Glutamatergic neuron (in vitro differentiated cells): ENCODE measurements at regions not wholly inside any gene's neighbourhood (a gene's known extent, or its start where the extent isn't known, plus 50 kb on each side); places are given as distances from the start of the nearest gene placed in this dataset.
"Not testable (repeated sequence)": the region's sequence is repeated elsewhere in the genome, so short reads cannot be mapped to it uniquely, and the experiment has no call there.

Experiments used
- DNase-seq: peaks from one replicate; pipeline ENCODE4 v3.0.0; 2022
- H3K27ac Mint-ChIP-seq: one replicate; pipeline ENCODE4 v1.8.0; 2020; ENCODE audit warnings: mild to moderate bottlenecking, mixed read lengths, inconsistent platforms; ENCODE audit not compliant: unreplicated experiment
- H3K27me3 Mint-ChIP-seq: one replicate; pipeline ENCODE4 v1.8.0; 2020; ENCODE audit warnings: mild to moderate bottlenecking, moderate library complexity, mixed read lengths, inconsistent platforms; ENCODE audit not compliant: unreplicated experiment
- H3K36me3 Mint-ChIP-seq: one replicate; pipeline ENCODE4 v1.8.0; 2020; ENCODE audit warnings: mild to moderate bottlenecking, mixed read lengths, inconsistent platforms; ENCODE audit not compliant: unreplicated experiment
- H3K4me1 Mint-ChIP-seq: one replicate; pipeline ENCODE4 v1.8.0; 2020; ENCODE audit warnings: mild to moderate bottlenecking, low read depth, mixed read lengths, inconsistent platforms; ENCODE audit not compliant: unreplicated experiment
- H3K4me3 Mint-ChIP-seq: one replicate; pipeline ENCODE4 v1.8.0; 2020; ENCODE audit warnings: mild to moderate bottlenecking, mixed read lengths, inconsistent platforms; ENCODE audit not compliant: unreplicated experiment
- H3K9me3 Mint-ChIP-seq: one replicate; pipeline ENCODE4 v1.8.0; 2020; ENCODE audit warnings: mild to moderate bottlenecking, moderate library complexity, mixed read lengths, inconsistent platforms; ENCODE audit not compliant: unreplicated experiment
- TF ChIP-seq, protein P1 (sequence below): fragments of 200-600 bp; sonication (generic); IDR thresholded peaks from one replicate; pipeline ENCODE4 v1.5.0; 2021; ENCODE audit not compliant: partially characterized antibody, unreplicated experiment

DNA sequence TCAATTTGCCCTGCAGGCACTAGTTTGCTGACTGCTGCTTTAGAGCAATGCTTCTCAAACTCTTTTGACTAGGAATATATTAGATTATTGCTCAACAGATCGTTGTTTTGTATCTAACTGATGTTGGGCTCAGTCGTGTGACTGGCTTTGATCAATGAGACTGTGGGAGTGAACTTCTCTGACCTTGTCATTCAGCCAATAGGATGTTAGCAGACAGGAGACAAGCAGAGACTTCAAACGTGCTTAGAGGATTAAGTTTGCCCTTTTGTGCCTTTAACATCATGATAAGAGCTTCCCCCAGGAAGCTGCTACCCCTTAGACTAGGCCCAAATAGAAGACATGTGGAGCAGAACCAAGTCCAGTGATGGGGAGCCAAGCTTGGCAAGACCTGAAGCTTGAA lies 76.7 kb upstream of the ELK3 start:
- no peak for DNase-seq
- Mint-ChIP-seq H3K9me3 (no peaks in the 10 kb centered on the region), H3K27ac (no peak overlapping the region), H3K4me1 (peaks cover 4% of the 10 kb centered on the region), H3K4me3 (no peak overlapping the region), H3K27me3 (no peaks in the 10 kb centered on the region), H3K36me3 (no peaks in the 10 kb centered on the region)
- TF ChIP-seq, protein P1, sequence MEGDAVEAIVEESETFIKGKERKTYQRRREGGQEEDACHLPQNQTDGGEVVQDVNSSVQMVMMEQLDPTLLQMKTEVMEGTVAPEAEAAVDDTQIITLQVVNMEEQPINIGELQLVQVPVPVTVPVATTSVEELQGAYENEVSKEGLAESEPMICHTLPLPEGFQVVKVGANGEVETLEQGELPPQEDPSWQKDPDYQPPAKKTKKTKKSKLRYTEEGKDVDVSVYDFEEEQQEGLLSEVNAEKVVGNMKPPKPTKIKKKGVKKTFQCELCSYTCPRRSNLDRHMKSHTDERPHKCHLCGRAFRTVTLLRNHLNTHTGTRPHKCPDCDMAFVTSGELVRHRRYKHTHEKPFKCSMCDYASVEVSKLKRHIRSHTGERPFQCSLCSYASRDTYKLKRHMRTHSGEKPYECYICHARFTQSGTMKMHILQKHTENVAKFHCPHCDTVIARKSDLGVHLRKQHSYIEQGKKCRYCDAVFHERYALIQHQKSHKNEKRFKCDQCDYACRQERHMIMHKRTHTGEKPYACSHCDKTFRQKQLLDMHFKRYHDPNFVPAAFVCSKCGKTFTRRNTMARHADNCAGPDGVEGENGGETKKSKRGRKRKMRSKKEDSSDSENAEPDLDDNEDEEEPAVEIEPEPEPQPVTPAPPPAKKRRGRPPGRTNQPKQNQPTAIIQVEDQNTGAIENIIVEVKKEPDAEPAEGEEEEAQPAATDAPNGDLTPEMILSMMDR, result no peak

DNA sequence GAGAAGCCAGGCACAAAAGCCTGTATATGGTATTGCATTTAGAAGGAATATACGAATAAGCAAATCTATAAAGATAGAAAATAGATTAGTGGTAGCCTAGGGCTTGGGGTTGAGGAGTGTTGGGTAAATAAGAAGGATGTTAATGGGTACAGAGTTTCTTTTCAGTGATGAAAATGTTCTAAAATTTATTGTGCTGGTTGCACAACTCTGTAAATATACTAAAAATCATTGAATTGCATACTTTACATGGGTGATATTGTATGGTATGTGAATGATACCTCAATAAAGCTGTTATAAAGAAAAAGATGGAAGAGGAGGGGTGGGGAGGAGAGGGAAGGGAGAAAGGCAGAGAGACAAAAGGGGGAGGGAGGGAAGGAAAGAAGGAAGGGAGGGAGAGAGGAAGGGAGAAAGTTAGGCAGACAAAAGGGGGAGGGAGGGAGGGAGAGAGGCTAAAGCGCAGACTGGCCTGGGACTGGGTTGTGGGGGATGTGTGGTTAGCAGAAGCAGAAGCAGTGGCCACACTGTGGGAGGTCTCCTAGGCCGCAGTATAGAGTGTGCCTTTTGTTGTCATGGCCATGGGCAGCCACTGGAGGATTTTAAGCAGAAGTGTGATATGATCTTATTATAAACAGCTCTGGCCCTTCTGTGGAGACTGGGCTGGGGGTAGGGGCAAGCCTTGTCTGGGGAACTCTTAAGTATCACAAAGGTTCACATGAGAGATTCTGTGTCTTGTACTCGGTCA lies 73.6 kb upstream of the ELK3 start:
- Mint-ChIP-seq H3K4me1 (peaks cover 4% of the 10 kb centered on the region), H3K36me3 (no peaks in the 10 kb centered on the region), H3K4me3 (no peak overlapping the region), H3K27me3 (peaks cover 1% of the 10 kb centered on the region), H3K9me3 (no peaks in the 10 kb centered on the region), H3K27ac (no peak overlapping the region)
- TF ChIP-seq, protein P1, result no peak
- DNase-seq, result no peak

DNA sequence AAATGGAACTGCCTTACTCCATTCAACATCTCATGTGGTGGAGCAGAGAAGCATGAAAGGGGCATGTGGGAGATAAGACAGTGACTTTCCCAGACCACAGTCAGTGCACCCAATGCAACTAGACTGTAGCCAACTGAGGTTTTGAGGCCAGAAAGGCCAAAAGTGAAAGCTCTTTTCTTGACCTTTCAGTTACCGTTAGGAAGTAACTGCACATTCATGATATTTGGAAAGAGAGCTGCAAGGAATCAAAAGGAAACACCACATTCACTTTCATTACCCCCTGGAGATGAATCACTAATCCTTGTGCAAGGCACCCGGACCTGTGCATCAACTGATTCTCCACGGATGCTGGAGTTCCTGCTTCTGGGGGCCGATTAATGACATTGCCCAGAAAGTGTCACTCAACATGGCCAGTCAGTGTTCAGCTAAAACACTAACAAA lies 72.9 kb upstream of the ELK3 start:
- H3K27ac Mint-ChIP-seq, result no peak overlapping the region
- no peaks in the 10 kb centered on the region for H3K9me3 Mint-ChIP-seq
- H3K4me1 Mint-ChIP-seq, result peaks cover 4% of the 10 kb centered on the region
- H3K27me3 Mint-ChIP-seq, result peaks cover 1% of the 10 kb centered on the region
- no peak overlapping the region for H3K4me3 Mint-ChIP-seq
- H3K36me3 Mint-ChIP-seq, result no peaks in the 10 kb centered on the region
- TF ChIP-seq, protein P1, result no peak
- no peak for DNase-seq

DNA sequence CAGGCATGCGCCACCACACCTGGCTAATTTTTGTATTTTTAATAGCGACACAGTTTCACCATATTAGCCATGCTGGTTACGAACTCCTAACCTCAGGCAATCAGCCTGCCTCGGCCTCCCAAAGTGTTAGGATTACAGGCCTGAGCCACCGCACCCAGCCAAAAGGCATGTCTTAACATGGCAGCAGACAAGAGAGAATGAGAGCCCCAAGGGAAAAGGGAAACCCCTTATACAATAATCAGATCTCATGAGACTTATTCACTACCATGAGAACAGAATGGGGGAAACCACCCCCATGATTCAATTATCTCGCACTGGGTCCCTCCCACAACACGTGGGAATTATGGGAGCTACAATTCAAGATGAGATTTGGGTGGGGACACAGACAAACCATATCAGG lies 65.9 kb upstream of the ELK3 start:
- not testable (repeated sequence) for H3K36me3 Mint-ChIP-seq

DNA sequence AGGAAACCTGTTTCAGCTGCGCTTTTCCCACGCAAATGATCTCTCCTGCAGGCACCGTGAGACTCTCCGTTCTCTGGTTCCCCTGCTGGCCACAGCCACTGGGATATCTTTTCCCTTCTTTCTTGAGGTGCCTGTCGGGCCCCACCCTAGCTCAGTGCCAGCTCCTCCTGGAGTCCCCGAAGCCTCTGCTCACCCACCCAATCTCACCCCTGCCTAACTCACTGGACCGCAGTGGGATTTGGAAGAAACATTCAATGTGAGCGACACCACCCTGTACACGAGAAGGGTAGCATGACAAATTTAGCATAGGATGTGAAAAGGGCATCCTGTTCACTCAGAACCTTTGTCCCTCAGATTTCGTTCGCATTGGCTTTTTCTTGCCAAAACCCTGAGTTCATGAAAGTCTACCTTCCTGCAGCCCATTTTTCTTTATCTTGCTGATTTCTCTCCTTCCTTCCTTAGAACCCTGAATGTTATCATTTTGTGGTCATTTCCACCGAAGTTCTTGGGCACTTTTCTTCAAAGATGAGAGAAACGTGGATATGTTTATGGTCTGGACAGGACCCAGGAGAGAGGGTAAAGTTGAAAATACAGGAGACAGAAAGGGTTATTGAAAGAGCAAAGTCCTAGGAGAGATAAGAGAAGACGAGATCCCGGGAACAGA lies 63.6 kb upstream of the ELK3 start:
- TF ChIP-seq, protein P1, result no peak
- Mint-ChIP-seq H3K27ac (no peak overlapping the region), H3K9me3 (peaks cover 7% of the 10 kb centered on the region), H3K27me3 (peaks cover 3% of the 10 kb centered on the region), H3K4me3 (no peak overlapping the region), H3K4me1 (peaks cover 7% of the 10 kb centered on the region), H3K36me3 (no peaks in the 10 kb centered on the region)
- DNase-seq, result no peak

More for the DNA sequence above, 65.9 kb upstream of the ELK3 start:
- not testable (repeated sequence) for H3K27ac Mint-ChIP-seq, DNase-seq, H3K9me3 Mint-ChIP-seq, H3K4me1 Mint-ChIP-seq, H3K4me3 Mint-ChIP-seq, H3K27me3 Mint-ChIP-seq
